GM18498 (cell line): ENCODE measurements at regions not wholly inside any gene's neighbourhood (a gene's known extent, or its start where the extent isn't known, plus 50 kb on each side); places are given as distances from the start of the nearest gene placed in this dataset.
"Not testable (repeated sequence)": the region's sequence is repeated elsewhere in the genome, so short reads cannot be mapped to it uniquely, and the experiment has no call there.

Experiments
- ATAC-seq: cut with Tn5 transposase; IDR thresholded peaks from one replicate; pipeline ENCODE4 v1.9.1; 2021; ENCODE audit warnings: mild to moderate bottlenecking, moderate library complexity; ENCODE audit not compliant: unreplicated experiment

- peak; percentile 69 for ATAC-seq
Measured at GRCh38 chrX:22748093-22748999, 251.4 kb upstream of the DDX53 start.

DNA sequence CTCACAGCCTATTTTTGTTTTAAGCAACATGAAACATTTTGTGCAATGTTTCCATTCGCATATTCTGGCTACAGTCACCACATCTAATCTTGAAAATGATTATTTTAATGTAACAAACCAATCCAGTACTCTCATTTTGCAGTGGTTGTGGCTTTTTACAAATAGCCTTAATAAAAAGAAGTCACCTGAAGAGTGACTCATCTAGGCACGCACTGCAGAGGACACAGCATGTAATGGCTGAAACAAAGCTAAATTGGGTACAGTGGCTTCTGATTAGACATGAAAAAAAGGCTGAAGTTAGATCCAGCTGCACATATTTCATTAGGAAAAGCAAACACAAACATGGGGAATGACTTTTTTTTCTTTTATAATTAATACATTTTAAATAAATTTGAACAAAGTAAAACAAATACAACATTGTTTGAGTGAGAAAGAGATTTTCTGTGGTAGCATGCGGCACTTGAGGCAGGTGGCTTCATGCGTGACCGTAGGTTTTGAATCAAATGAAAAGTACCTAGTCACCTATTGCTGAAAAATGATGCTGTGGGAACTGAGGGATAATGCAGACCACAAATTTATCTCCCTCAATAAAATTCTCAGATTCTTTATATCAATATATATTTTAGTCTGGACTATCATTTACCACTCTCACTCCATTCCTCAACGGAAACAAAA, 240.8 kb upstream of the DDX53 start:
- no peak for ATAC-seq

DNA sequence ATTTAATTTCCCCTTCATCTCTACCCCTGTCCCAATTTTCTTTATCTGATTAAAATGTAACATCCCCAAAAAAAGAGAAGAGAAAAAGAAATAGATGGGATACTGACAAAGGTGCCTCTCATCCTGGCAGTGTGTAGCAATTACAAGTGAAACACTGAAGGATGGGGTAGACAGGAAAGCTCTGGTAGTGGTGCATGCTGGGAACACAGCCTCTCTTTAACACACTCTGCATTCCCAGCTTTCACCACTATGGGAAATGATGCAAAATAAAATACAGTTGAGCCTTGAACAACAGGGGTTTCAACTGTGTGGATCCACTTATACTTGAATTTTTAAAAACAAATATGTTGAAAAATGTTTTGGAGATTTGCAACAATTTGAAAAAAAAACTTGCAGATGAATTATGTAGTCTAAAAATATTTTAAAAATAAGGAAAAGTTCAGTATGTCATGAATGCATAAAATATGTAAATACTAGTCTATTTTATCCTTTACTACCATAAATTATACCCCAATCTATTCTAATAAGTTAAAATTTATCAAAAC, 239.2 kb upstream of the DDX53 start:
- no peak for ATAC-seq

DNA sequence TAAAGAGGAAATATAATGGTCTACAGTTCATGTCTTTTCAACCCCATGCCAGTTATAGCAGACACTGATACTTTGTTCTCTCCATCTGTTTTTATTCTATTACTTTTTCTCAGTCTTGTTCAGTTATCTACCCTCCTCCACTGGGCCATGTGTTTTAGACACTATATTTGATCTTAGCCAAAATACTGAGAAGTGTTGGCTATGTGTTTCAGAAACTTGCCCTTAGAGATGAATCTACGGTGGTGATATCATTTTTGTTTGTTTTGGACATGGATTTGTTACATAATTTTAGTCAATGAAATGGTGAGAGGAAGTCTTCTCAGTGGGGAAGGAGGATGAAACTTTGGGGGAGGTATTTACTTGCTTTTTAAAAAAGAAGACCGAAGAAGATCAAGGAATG, 211.5 kb upstream of the DDX53 start:
- no peak for ATAC-seq

DNA sequence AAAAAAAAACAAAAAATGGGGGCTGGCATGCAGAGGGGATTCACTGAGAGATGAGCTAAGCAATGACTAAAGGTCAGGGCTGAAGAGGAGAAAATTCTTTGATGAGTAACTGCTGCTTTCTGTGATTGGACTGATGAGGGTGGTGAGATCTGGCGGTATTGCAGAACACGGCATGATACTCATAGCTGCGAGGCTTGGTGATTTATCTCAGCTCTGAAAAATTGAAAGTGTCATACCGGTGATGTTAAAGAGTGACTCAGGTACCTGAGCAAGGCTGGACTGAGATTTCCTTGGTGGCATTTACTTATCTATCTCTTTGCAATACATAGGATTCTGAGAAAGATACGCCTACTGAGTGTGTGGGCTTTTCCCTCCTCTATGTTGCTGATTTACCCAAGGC, 204.1 kb upstream of the DDX53 start:
- no peak for ATAC-seq

DNA sequence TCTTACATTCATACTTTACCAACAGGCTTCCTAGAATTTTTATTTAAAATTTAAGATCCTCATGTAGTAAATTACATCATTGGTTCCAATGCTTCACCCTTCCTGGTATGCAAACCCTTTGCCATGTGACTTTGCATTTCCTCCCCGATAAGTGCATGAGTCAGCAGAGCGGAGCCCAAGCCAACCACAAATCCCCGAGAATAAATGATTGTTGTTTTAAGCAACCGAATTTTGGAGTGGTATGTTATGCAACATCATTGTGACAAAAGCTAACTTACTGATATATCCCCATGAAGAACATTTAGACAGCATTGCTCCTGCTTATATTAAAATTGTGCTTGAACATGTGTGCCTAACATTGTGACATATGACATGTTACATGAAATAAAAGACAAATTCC, 199.4 kb upstream of the DDX53 start:
- ATAC-seq = no peak

- no peak for ATAC-seq
Measured at GRCh38 chrX:22800806-22801205, 199.0 kb upstream of the DDX53 start.

- ATAC-seq = peak; percentile 44
Measured at GRCh38 chrX:22803353-22803752, 196.4 kb upstream of the DDX53 start.

DNA sequence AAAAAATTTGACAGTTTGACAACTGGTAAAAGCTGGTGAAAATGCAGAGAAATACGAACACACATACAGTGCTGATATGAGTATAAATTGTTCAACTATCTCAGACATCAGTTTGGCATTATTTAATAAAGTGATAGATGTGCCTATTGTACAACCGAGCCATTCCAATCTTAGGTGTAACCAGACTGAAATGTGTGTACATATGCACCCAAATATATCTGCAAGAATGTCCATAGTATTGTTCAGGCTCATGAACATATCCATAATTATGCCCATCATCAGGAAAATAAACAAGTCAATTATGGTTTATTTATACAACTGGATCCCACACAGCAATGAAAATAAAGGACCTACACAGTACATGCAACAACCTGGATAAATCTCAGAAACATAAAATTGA, 188.9 kb upstream of the DDX53 start:
- no peak for ATAC-seq

- no peak for ATAC-seq
Measured at GRCh38 chrX:22818061-22818460, 181.7 kb upstream of the DDX53 start.

DNA sequence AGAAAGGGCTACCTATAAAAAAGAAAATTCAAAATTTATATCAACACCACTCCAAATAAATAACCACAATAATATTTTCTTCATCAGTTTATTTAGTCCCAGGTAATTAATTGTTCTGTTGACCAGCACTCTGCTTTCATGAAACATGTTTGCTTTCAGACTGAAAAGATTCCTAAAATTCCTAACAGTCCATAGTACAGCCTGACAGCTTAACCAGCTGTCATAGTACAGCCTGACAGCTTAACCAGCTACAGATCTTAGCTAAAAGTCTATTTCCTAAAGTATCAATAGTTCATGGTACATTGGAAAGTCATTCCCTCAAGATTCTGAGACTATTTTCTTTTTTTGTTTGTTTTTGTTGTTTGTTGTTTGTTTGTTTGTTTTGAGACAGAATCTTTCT, 144.1 kb upstream of the DDX53 start:
- ATAC-seq = no peak

- ATAC-seq = no peak
Measured at GRCh38 chrX:22859642-22860041, 140.1 kb upstream of the DDX53 start.

GRCh38 chrX:22866801-22867200, 133.0 kb upstream of the DDX53 start:
- ATAC-seq = not testable (repeated sequence)

GRCh38 chrX:22882543-22882942, 117.2 kb upstream of the DDX53 start:
- ATAC-seq = no peak

DNA sequence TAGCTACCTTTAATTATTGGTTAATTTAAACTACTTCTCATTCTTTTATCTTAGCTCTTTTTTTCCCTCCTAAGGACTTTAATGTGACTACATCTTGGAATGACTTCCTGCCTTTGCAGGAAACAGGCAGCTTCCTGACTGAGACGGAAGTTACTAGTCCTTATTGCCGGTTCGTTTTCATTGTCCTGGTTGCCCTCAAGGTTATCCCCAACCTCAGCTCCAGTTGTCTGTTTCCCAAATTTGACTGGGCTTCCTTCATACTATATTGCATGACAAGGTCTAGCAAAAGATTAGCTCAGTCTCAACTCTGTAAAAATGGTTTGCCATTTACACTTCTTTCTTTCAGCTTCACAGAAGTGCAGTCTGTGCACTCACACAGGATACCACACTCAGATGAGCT, 109.9 kb upstream of the DDX53 start:
- ATAC-seq = no peak

DNA sequence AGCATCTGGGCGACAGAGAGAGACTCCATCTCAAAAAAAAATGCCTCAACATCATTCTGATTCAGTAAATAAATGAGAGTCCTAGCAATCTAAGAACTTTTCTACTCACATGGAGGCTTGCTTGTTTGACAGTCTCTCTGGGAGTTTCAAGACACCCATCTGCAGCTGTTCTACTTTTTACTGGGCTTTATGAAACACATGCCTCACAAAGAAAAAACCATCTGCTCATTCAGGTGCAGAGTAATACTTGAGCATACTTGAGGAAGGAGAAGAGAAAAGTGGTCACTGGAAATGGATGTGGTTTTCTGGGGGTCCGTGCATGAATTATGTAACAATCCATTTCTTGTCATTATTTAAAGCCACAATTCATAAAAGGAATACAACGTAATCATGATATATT, 87.1 kb upstream of the DDX53 start:
- ATAC-seq = no peak

DNA sequence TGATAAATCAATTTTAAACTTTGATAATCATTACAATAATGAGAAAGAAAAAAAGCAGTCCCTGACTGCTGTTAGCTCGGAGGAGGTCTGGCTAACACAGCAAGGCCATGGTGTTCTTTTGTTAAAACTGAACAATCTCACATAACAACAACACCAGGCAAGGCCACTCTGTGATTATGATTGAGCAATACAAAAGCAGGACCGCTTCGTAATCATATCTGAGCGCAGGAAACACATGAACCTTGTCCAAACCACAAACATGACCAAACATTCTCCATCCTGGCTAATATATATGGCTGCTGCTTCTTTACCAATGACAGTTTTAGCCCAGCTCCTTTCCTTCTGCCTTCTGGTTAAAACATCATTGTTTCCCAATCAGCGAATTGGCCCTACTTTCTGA, 76.8 kb upstream of the DDX53 start:
- ATAC-seq = no peak

DNA sequence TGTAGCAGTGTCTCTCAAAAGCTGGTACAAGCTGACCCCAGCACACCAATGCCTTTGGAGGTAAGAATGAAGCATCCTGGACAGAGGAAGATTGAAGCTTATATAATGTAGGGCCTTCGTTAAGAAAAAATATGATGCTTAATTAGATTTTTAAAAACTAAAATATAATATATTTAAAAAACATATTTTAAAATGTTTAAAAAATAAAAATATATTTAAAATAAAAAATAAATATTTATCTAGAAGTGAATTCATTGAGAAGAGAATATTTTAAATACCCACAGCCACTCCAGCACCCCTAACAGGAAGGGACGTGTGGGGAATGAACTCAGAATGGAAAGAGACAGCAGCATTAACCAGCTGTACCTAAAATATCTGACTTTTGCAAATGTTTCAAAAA, 65.1 kb upstream of the DDX53 start:
- ATAC-seq = no peak

DNA sequence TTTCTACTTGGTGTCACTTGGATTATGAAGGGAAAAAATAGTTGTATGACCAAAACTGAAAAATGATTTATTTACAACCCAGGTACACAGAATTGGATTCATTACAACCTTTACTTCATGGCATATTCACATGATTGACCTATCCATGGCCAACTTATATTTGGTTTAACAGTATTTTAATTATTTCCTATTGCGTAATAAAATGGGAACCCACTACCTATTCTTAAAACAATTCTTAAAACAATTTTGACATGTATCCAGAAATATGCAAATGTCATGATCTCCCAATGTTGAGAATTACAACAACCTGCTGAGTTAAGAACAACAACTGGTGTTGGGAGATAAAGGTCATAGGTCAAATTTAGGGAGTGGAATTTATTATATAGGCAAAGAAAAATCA, 54.8 kb upstream of the DDX53 start:
- no peak for ATAC-seq
